ENCODE measurements at regions not wholly inside any gene's neighbourhood (a gene's known extent, or its start where the extent isn't known, plus 50 kb on each side); places are given as distances from the start of the nearest gene placed in this dataset.

DNA sequence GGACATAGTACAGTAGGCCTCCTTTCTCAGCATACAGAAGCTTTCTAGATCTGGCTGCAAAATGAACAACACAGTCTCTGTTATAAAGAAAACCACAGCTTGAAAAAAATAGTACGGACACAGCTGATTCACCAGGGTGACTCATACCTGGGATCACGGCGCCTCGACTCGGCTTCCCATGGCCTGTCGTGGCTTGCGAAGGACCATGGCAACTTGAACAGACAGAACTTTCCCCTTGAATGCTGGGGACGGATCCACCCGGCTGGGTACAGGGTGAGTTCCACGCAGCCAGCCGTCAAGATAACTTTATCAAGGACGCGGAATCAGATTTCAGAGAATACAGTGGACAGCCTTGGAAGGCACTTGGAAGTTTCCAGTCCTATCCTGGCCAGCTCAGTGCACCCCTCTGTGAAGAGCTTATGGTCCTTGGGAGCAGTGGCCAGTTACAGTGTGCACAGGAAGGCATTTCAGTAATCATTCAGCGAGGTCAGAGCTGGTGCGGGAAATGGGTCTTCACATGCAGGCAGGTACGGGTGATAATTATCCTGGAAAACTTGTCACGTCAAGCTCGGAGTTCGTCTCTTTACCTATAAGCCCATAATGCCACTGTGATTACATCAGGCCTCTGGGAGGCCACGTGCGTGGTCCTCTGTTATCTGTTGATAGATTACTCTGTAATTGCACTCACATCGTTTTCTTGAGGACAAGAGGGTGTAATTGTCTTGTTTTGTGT is 57.9 kb upstream of the MAF start:
- DNase-seq (ENCODE audit: low spot score): peak; percentile 78

DNA sequence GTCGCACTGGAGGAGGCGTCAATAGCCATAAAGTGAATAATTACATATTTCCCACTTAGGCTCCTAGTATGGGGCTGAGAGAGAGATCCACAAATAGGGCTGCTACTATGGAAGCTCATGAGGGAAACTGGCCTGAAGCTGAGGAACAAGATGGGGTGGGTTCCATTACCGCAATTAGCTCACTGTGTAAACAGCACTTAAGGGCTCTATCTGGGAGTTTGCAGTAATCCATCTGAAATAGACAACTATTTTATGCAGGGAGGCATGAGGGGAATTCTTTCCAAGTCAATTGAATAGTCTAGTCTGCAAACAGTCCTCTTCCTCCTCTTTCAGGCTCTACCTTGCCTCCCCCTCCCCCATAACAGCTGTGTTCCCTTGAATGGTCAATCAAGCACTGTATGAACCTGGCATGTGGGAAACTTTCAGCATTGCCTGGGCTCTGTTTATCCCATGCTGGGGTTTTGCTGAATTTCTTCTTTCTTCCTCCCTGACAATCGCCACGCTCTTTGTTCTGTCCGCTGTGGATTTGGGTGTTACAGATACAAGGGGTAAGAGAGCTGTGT is 56.1 kb upstream of the MAF start:
- no peak for DNase-seq (ENCODE audit: low spot score)

DNA sequence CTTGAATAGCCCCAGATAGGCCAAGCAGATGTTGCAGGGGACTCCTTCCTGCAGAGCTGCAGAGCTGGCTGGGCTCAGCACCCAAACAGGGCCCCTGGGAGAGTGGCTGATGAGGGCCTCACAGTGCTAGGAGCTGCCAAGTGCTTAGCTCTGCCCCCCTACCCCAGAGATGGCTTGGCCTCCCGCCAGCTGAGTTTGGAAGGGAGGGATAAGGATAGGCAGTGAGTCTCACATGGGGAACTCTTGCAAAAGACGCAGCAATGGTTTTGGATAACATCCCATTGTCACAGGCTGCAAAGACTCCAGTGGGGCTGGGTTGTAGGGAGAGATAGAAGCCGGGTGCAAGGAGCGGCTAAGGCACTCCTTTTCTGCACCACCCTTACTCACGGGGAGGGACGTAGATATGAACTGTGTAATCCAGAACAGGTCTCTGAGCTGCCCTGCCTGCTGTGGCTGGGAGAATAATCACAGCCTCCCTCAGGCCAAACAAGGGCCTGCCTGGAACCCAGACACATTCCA is 52.9 kb upstream of the MAF start:
- DNase-seq (ENCODE audit: low spot score): no peak

DNA sequence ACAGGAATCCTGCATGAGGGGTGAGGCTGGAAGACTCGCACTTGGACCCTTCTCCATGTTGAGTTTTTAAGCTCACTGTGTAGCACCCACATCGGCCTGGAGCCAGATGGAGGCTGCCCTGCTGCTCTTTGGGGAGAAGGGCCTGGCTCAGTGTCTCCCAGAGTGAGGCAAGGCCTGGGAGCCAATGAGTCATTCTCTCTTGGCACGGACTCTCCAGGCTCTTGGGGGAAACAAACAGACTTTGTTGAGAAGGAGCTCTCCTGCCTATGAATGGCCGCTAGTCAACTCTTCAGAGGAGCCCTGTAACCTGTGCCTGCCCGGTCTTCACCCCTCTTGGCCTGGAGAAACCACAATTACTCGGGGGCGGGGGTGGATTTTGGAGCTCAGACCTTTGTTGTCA is 50.8 kb upstream of the MAF start:
- DNase-seq (ENCODE audit: low spot score): peak; percentile 71
